ENCODE measurements at regions not wholly inside any gene's neighbourhood (a gene's known extent, or its start where the extent isn't known, plus 50 kb on each side); places are given as distances from the start of the nearest gene placed in this dataset.

DNA sequence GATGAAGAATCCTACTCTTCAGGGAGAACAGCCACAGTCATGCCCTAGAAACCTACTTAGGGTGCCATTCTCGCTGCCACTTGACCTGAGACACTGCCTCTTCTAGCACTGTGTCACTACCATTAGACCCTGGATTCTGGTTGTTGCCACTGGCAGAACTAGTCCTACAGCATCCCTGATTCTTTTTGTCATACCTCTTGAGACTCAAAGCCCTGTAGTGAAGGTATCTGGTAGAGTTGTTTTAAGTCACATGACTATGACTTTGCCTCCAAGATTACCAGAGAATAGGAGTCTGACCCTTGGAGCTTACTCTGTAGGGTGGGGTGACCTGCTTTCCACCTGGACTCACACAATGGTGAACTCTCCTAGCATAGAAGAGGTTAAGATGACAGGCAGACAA, 296.7 kb downstream of the TNS1 start:
- no peak for TF ChIP-seq ZFX (IDR thresholded peaks at IDR 0.05; ENCODE audit: borderline replicate concordance)
- TF ChIP-seq, protein P1, sequence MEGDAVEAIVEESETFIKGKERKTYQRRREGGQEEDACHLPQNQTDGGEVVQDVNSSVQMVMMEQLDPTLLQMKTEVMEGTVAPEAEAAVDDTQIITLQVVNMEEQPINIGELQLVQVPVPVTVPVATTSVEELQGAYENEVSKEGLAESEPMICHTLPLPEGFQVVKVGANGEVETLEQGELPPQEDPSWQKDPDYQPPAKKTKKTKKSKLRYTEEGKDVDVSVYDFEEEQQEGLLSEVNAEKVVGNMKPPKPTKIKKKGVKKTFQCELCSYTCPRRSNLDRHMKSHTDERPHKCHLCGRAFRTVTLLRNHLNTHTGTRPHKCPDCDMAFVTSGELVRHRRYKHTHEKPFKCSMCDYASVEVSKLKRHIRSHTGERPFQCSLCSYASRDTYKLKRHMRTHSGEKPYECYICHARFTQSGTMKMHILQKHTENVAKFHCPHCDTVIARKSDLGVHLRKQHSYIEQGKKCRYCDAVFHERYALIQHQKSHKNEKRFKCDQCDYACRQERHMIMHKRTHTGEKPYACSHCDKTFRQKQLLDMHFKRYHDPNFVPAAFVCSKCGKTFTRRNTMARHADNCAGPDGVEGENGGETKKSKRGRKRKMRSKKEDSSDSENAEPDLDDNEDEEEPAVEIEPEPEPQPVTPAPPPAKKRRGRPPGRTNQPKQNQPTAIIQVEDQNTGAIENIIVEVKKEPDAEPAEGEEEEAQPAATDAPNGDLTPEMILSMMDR (IDR thresholded peaks at IDR 0.05), result no peak
- no peak overlapping the region for H3K27ac ChIP-seq

DNA sequence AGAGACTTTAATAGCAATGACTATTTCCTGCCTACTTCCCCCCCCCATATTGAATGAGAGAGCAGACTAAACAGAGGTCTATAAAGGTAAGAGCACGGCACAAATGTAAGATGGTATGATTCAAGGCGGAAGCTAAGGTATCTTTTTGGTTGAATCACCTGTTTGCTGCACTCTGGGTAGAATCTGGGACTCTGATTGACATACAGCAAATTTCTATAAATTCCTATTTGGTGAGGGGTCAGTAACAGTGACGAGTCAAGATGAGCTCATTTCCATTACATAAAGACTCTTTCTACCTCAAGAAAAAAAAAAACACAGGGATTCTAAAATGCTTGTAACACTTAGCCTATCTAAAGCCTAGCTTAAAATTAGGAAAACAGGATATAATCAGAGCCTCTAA, 297.3 kb downstream of the TNS1 start:
- TF ChIP-seq, protein P1 (IDR thresholded peaks at IDR 0.05), result no peak
- TF ChIP-seq ZFX (IDR thresholded peaks at IDR 0.05; ENCODE audit: borderline replicate concordance), result no peak
- H3K27ac ChIP-seq, result no peak overlapping the region

DNA sequence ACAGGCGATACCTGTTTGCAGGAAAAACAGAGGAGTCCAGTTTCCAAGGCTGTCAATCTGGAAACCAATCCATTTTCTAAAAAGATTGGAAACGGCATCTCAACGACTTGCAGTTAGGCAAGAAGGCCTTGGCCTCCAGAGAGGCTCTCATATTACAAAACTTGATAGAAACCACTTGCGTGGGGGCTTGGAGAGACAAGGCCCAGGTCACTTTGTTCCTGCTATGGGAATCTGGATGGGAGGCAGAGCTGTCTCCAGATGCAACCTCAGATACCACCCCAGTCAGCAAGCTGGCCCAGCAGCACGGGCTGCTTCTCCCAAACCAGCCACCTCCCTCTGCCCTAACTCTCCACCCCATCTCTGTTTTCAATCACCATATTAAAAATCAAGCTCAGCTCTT, 298.8 kb downstream of the TNS1 start:
- TF ChIP-seq, protein P1 (IDR thresholded peaks at IDR 0.05), result no peak
- no peak for TF ChIP-seq ZFX (IDR thresholded peaks at IDR 0.05; ENCODE audit: borderline replicate concordance)
- H3K27ac ChIP-seq, result no peak overlapping the region

- H3K27ac ChIP-seq, result no peak overlapping the region
- TF ChIP-seq ZFX (IDR thresholded peaks at IDR 0.05; ENCODE audit: borderline replicate concordance), result no peak
- TF ChIP-seq, protein P1 (IDR thresholded peaks at IDR 0.05), result no peak
Measured at GRCh38 chr2:217703102-217703501, 299.7 kb downstream of the TNS1 start.

DNA sequence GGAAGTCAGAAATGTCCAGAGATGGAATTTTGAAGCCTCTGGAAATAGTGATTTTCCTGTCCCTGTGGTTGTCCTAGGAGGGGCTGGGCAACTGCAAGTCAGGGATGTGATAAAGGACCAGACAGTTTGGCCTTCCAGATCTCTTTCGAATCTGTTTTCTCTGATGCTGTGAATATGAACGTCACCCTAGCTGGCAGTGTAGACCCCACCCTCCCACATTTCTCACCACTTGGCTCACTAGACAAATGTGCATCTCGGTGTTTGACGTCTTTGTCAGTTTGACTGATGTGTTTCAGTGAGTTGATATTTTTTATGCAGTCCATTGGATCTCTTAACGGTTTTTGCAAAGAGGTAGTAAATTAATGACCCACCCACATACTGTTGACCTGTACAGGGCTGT, 301.2 kb downstream of the TNS1 start:
- TF ChIP-seq ZFX (IDR thresholded peaks at IDR 0.05; ENCODE audit: borderline replicate concordance), result no peak
- TF ChIP-seq, protein P1 (IDR thresholded peaks at IDR 0.05), result no peak
- no peak overlapping the region for H3K27ac ChIP-seq

DNA sequence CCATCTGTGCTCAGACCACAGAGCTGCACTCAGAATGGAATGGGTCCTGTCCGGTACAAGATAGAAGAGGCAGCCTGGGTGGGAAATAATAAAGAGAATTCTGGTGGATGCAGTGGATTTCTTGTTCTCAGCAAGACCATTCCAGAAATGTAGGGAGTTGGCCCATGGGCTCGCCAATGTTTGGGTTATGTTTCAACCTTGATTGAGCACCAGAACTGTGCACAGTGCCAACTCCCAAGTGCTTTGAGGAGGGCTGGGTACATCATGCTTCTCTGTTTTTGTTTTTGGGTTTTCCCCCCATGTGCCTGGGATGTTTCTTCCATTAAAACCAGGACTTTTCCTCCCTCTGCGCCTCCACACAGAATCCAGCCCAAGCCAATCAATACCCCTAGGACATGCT, 304.1 kb downstream of the TNS1 start:
- no peak overlapping the region for H3K27ac ChIP-seq
- no peak for TF ChIP-seq ZFX (IDR thresholded peaks at IDR 0.05; ENCODE audit: borderline replicate concordance)
- TF ChIP-seq, protein P1 (IDR thresholded peaks at IDR 0.05), result no peak

GRCh38 chr2:217695033-217695520, 307.7 kb downstream of the TNS1 start:
- no peak for TF ChIP-seq ZFX (IDR thresholded peaks at IDR 0.05; ENCODE audit: borderline replicate concordance)
- TF ChIP-seq, protein P1 (IDR thresholded peaks at IDR 0.05), result no peak
- H3K27ac ChIP-seq, result no peak overlapping the region
